ENCODE measurements at regions not wholly inside any gene's neighbourhood (a gene's known extent, or its start where the extent isn't known, plus 50 kb on each side); places are given as distances from the start of the nearest gene placed in this dataset.

DNA sequence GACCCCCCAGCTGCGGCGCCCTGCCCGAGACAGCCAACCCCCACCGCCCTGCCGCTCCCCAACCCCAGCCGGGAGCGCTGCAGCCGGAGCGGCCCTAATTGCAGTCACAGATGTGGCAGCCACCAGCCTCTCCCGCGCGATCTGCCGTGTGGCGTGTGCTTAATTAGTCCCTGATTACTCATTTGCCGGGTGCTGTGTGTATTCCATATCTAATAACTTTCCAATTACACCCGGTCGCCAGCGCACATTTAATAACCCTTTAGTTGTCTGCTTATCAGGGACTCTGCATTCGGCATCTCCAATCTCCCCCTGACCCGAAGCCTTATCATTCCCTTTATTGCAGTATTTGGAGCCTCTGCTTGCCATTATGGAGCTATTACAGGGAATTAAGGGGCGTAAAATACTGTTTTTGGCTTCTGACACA, 236.7 kb upstream of the CIBAR2 start:
- Histone ChIP-seq H3K27ac (no peak overlapping the region), H3K4me3 (no peak overlapping the region), H3K27me3 (no peaks in the 10 kb centered on the region), H3K9me3 (peaks cover 0 to 6% (median 0%) of the 10 kb centered on the region in 12 donors), H3K4me1 (peaks cover 0 to 16% (median 2%) of the 10 kb centered on the region in 12 donors), H3K36me3 (no peaks in the 10 kb centered on the region)
- no peak for TF ChIP-seq POLR2A (IDR thresholded peaks at IDR 0.05)
- TF ChIP-seq, protein P1, sequence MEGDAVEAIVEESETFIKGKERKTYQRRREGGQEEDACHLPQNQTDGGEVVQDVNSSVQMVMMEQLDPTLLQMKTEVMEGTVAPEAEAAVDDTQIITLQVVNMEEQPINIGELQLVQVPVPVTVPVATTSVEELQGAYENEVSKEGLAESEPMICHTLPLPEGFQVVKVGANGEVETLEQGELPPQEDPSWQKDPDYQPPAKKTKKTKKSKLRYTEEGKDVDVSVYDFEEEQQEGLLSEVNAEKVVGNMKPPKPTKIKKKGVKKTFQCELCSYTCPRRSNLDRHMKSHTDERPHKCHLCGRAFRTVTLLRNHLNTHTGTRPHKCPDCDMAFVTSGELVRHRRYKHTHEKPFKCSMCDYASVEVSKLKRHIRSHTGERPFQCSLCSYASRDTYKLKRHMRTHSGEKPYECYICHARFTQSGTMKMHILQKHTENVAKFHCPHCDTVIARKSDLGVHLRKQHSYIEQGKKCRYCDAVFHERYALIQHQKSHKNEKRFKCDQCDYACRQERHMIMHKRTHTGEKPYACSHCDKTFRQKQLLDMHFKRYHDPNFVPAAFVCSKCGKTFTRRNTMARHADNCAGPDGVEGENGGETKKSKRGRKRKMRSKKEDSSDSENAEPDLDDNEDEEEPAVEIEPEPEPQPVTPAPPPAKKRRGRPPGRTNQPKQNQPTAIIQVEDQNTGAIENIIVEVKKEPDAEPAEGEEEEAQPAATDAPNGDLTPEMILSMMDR (IDR thresholded peaks at IDR 0.05), result no peak
- DNase-seq (peak in 1 of 5 donors; percentile 48), ATAC-seq (no peak)
- intact Hi-C loops (cut with DNase I), result loop anchor here in 1 of 10 donors (1.0 kb wide), 1 partner anchor 45 kb away; no protein-coding TSS in a partner anchor
- WGBS, 4 donors, result 70 to 85% (median 75%) methylated on average over 20 to 21 of the region's 21 CpGs

DNA sequence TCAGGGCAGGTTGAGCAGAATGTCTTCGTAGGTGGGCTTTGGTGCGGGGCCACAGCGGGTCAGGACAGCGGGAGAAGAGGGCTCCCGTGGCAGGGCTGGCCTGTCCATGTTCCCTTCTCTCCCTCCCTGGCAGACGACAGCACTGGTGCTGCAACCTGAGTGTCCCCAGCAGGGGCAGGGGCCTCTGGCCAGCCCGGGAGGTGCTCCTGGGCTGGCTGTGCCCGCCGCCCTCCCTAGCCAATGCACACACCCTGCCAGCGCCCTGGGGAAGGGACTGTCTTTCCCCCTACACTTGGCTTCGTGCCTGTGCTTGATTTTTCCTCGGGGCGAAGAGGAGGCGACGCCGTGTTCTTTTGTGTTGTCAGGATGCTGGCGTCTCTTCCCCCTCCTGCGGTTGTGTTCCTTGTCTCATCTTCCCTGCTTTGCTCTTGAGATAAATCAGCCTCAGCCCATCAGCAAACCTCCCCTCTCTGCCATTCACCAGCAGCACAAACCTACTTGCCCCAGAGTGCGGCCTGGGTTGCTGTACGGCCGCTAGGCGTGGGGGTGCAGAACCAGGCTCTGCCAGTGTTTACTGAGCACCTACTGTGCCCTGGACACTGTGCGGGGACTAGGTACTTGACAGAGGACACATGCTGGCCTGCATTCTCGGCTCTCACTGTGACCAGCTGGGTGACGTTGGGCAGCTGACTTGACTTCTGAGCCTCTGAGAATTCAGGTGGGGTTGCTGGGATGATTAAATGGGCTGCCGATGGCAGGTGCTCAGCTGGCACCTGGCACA, 237.3 kb upstream of the CIBAR2 start:
- no peak overlapping the region for H3K27ac ChIP-seq
- H3K9me3 ChIP-seq, result peaks cover 0 to 6% (median 0%) of the 10 kb centered on the region in 12 donors
- intact Hi-C loops (cut with DNase I), result no loop called here
- TF ChIP-seq POLR2A (IDR thresholded peaks at IDR 0.05), result no peak
- TF ChIP-seq, protein P1 (IDR thresholded peaks at IDR 0.05), result no peak
- no peaks in the 10 kb centered on the region for H3K36me3 ChIP-seq
- H3K4me3 ChIP-seq, result no peak overlapping the region
- DNase-seq (peak in 1 of 5 donors; percentile 37), ATAC-seq (no peak)
- 81 to 84% (median 82%) methylated on average over 26 of the region's 26 CpGs for WGBS, 4 donors
- peaks cover 0 to 16% (median 2%) of the 10 kb centered on the region in 12 donors for H3K4me1 ChIP-seq
- no peaks in the 10 kb centered on the region for H3K27me3 ChIP-seq

DNA sequence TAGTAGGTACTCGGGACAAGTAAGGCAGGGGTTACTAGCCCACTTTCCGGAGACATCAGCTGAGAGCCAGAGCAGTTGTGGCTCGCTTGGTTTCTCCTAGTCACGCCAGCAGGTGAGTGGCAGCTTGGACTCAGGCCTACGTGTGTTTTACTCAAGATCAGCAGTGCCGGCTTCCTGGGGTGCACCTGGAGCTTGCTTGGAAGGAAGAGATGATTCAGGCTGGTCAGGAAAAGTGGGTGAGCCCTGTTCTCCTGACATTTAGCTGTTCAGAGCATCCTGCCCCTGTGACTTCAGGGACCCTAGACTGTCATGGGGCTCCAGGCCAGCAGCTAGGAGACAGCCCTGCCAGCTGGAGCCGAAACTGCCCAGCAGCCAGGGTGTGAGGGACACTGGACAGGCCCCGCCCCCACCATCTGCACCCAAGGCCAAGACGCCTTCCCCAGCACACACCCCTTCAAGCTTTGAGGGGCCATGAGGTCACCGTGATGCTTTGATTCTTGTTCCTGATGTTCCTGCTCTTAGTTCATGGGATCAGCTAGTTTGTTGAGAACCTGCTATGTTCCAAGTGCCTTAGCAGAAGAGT, 238.0 kb upstream of the CIBAR2 start:
- WGBS, 4 donors, result 84 to 92% (median 87%) methylated on average over 9 to 10 of the region's 10 CpGs
- H3K9me3 ChIP-seq, result peaks cover 0 to 6% (median 0%) of the 10 kb centered on the region in 12 donors
- H3K4me3 ChIP-seq, result no peak overlapping the region
- intact Hi-C loops (cut with DNase I), result no loop called here
- peaks cover 0 to 16% (median 2%) of the 10 kb centered on the region in 12 donors for H3K4me1 ChIP-seq
- no peaks in the 10 kb centered on the region for H3K36me3 ChIP-seq
- H3K27ac ChIP-seq, result peak overlapping the region in 2 of 12 donors; percentile 32 to 40
- DNase-seq (peak in 1 of 5 donors; percentile 47), ATAC-seq (no peak)
- H3K27me3 ChIP-seq, result no peaks in the 10 kb centered on the region
- TF ChIP-seq, protein P1 (IDR thresholded peaks at IDR 0.05), result no peak
- TF ChIP-seq POLR2A (IDR thresholded peaks at IDR 0.05), result no peak

DNA sequence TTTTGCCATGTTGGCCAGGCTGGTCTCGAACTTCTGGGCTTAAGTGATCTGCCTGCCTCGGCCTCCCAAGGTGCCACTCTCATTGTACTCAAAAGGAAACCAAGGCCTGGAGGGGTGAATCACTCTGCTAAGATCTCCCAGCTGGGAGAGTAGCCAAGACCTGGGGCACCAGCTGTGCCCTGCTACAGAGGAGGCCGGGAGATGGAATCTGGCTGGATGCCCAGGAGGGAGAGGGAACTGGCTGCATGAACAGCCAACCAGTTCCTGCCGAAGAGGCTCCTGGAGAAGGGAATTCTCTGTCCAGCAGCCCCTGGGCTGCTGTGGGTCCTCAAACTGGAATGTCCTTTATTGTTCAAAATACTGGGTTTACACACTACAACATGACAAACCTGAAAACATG, 238.7 kb upstream of the CIBAR2 start:
- WGBS, 4 donors, result 29 to 41% (median 37%) methylated on average over 3 to 4 of the region's 4 CpGs
- no peak for TF ChIP-seq POLR2A (IDR thresholded peaks at IDR 0.05)
- TF ChIP-seq, protein P1 (IDR thresholded peaks at IDR 0.05), result no peak
- Histone ChIP-seq H3K27me3 (no peaks in the 10 kb centered on the region), H3K27ac (peak overlapping the region in 4 of 12 donors; percentile 24 to 40 (median 30)), H3K36me3 (no peaks in the 10 kb centered on the region), H3K4me1 (peaks cover 0 to 16% (median 2%) of the 10 kb centered on the region in 12 donors), H3K9me3 (peaks cover 0 to 6% (median 0%) of the 10 kb centered on the region in 12 donors), H3K4me3 (no peak overlapping the region)
- intact Hi-C loops (cut with DNase I), result no loop called here
- ATAC-seq (peak; percentile 89 to 96 (median 92)), DNase-seq (peak; percentile 87 to 95 (median 91))

Data from heart left ventricle (tissue), 16 donors.